Stimulated activated CD4-positive, alpha-beta T cell treated with anti-CD3 and anti-CD28 coated beads, Interleukin-1b, Interleukin-23, amount 100 ng/mL, for 48 hours (primary cell): ENCODE measurements at regions not wholly inside any gene's neighbourhood (a gene's known extent, or its start where the extent isn't known, plus 50 kb on each side); places are given as distances from the start of the nearest gene placed in this dataset.

Experiments
- DNase-seq: peaks from one replicate; pipeline ENCODE4 v3.0.0-alpha.2; 2020

DNA sequence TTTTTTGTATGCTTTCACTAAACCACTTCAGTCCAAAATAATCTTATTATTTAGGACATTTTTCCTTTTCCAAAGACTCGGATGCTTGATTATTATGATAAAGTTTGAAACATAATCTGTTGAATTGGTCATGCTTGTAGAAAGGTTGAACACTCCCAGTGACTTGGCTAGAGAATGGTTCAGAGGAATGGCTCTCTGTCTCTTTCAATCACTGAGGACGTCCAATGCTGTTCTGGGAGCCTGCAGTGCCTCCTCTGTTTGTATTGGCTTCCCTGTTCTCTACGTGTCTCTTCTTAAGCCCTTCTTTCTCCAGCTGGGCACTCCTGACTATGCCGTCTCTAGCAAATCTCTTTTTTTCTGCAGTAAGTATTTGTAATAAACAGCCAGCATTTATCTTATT lies 369.0 kb upstream of the DYNLRB2 start:
- DNase-seq = no peak

GRCh38 chr16:80171199-80171598 lies 369.6 kb upstream of the DYNLRB2 start:
- no peak for DNase-seq

DNA sequence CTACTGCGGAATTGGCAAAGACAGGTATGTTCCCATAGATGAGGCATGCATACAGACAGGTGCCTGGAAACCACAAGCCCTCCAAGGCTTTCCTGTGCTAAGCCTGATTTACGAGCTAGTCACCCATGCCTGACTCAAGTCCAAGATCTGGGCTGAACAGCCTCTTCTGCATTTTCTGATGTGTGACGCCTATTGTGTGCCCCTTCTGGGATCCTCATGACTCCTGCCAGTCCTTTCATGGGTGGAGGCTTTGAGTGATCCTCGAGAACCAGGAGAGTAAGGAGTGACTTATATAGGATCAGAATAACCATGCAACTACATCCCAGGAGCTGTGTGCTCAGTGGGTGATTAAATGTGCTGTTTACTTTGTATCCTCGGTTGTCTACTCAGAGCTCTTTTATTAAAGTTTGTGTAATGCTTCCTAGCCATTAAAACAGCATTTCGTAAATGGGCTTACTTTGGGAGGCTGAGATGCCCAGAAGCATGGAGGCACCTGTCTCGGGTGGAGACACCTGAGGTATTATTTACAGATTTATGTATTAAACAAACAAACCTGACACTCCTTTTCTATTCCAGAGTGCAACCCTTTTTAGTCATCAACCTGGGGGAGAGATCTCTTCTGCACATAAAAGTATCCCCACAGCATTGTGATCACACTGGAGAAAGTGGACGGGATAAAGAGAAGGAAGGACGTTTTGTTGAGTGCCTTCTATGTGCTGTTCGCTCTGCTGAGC lies 373.0 kb upstream of the DYNLRB2 start:
- no peak for DNase-seq

DNA sequence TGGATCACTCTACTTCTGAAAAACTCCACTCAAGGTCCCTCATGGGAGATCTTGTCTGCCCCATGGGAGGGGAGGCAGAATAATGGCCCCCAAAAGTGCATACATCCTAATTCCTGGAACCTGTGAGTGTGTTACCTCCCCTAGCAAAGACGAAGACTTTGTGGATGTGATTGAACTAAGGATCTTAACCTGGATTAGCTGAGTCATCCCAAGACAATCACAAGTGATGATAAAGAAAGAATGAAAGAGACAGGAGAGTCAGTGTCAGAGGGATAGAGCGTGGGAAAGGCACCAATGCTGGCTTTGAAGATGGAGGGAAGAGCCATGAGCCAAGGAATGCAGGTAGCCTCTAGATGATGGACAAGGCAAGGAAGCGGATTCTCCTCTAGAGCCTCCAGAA lies 374.7 kb upstream of the DYNLRB2 start:
- DNase-seq = no peak

- no peak for DNase-seq
Measured at GRCh38 chr16:80164966-80165550, 375.7 kb upstream of the DYNLRB2 start.

GRCh38 chr16:80163339-80163738 lies 377.5 kb upstream of the DYNLRB2 start:
- DNase-seq = no peak

DNA sequence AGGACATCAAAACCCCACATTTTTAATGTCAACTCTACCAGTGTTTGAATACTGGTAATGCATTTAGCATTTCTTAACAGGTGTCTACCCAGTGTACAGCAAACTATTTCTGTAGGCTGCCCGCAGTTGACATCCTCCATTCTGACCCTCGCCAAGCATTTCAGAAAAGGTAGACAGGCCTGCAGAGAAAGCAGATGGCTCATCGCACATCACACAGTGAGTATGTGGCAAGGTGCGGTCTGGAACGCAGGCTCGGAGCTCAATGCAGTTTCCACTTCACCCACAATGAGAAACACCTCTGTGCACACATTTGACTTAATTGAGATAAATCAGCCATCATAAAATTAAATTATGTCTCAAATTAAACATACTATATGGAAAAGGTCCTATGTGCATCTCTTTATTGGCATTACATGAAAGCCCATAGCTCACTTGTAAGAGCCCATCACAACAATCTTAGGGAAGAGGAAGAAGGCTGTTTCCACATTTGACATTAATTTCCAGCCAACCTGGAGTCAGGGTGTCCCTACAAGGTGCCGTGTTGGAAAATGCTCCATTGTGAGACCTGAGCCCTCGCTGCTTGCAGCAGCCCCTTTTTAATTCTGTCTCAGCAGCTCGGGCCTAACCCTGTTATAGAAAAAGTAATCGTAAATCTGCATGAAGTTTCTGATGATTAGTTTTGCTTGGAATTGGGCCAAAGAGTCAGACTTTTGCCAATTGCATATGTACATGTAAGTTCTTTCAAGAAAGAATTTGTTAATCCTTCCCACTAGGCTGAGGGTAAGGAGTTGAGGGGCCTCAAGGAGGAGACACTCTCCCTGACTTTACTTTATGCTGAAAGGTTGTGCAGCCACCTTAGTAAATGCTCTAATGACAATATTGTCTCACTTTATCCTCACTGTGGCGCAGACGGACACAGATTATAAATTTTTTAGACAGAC lies 378.7 kb upstream of the DYNLRB2 start:
- DNase-seq = no peak

GRCh38 chr16:80158766-80159165 lies 382.0 kb upstream of the DYNLRB2 start:
- DNase-seq = no peak

DNA sequence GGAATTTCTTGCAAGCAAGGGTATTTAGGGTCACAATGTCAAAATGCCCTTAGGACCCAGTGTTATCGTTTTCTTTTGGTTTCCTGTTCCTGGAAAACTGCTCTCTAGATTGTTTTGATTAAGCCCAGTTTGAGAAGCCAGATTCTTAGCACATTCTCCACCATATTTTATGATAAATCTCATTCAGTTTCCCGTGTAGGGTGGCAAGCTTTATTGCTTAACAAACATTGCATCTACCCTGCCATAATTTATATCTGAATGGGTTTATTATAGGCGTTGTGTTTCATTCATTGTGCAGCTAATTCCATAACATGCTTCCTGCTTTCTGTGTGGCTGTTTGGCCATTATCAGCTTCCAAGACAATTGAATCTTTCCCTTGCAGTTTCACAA lies 389.1 kb upstream of the DYNLRB2 start:
- DNase-seq = no peak

- no peak for DNase-seq
Measured at GRCh38 chr16:80150978-80151721, 389.6 kb upstream of the DYNLRB2 start.

- DNase-seq = no peak
Measured at GRCh38 chr16:80148826-80149225, 392.0 kb upstream of the DYNLRB2 start.

GRCh38 chr16:80147026-80147655 lies 393.7 kb upstream of the DYNLRB2 start:
- DNase-seq = no peak

DNA sequence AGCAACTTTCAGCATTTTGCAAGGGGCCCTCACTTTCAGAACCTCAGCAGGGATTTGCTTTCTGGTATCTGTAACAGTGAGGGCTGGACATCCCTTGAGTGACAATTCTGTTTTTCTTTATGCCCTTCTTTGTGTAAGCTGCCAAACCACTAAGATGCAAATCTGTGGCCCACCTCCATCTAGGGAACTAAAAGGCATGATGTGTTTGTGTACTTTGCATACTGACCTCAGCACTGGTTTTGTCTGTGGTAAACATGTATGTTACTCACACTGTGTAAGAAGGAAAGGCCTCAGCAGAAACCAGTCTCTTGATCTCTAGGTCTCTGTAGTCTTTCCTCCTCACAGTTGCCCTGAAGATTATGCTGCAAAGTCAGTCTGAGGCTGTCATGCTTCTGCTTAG lies 396.6 kb upstream of the DYNLRB2 start:
- DNase-seq = no peak

- DNase-seq = no peak
Measured at GRCh38 chr16:80142940-80143339, 397.9 kb upstream of the DYNLRB2 start.

DNA sequence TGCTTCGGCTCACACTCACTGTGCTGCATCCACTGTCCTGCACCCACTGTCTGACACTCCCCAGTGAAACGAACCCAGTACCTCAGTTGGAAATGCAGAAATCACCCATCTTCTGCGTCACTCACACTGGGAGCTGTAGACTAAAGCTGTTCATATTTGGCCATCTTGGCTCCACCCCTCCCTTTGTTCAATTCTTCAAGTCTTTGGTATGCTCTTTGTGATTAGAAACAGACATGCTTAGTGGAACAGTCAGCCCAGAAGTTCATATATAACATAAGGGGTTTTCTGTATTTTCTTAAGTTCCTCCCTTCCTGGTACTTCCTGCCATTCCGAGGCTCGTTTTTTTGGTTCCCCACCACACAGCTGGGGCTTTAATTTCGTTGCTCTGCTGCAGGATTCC lies 398.5 kb upstream of the DYNLRB2 start:
- DNase-seq = no peak

DNA sequence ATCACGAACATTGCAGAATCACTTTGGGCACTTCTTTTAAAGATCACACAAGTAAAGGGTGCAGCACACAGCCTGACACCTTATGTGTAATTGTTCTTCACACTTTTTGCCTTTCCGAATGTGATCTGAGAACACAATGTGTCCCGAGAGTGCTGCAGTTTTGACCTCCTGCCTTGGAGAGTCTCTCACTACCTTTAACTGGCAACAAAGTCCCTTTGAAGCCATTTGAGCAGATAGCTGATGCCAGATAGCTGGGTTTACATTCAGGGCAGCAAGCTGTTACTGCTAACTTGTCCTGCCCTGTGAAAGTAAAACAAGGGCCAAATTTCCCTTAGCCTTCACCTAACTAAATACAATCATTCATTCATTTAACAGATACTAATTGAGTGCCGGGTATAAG lies 411.0 kb upstream of the DYNLRB2 start:
- DNase-seq = no peak

GRCh38 chr16:80125677-80126076 lies 415.1 kb upstream of the DYNLRB2 start:
- DNase-seq = no peak

- no peak for DNase-seq
Measured at GRCh38 chr16:80123189-80123588, 417.6 kb upstream of the DYNLRB2 start.

GRCh38 chr16:80122115-80122514 lies 418.7 kb upstream of the DYNLRB2 start:
- no peak for DNase-seq

- no peak for DNase-seq
Measured at GRCh38 chr16:80121522-80121909, 419.3 kb upstream of the DYNLRB2 start.

DNA sequence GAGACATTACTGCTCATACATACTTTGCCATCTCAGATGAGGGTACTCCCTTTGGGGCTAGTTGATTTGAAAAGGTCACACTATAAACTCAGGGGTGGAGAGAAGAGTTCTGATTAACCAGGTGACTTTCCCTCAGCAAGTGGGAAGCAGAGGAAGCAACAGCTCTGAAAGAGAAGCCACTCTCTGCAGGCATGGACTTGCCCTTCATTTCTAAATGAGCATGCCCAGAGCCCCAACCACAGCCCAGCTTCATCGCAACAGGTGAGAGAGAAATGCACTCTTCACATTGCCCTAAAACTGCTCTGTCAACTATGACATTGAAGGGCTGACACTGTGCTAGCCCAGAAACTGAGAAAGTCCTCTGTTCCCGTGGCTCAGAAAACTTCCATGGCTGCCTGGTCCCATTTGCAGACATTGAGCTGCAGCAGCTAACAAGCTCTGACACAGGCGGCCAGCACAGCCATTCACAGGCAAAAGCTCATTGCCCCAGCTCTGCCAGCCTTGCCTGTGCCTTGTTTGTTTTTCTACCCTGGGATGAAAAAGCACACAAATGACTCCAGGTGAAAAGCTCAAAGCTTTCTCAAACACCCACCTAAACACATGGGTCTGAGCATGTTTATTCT lies 419.8 kb upstream of the DYNLRB2 start:
- DNase-seq = no peak

GRCh38 chr16:80117556-80118130 lies 423.1 kb upstream of the DYNLRB2 start:
- no peak for DNase-seq
